Spleen (tissue), 11 donors: ENCODE measurements at regions not wholly inside any gene's neighbourhood (a gene's known extent, or its start where the extent isn't known, plus 50 kb on each side); places are given as distances from the start of the nearest gene placed in this dataset.

Source experiments
- DNase-seq: peaks from one replicate; pipeline ENCODE4 v3.0.0-alpha.2; 2020
- H3K27ac ChIP-seq, 8 donors: fragments of 200-600 bp; sonication (generic) in 7 of 8; 1 replicate in 4 of 8; 2 replicates in 4 of 8; pipeline versions ENCODE4 v1.5.0 to v1.8.0; 2016 to 2021; ENCODE audit warnings: inconsistent platforms in 4 of 8, mild to moderate bottlenecking in 4 of 8, moderate library complexity in 1 of 8
- H3K27me3 ChIP-seq, 7 donors: fragments of 200-600 bp; sonication (generic) in 6 of 7; replicated peaks in 1 of 7; 1 replicate in 4 of 7; 2 replicates in 3 of 7; pipeline versions ENCODE4 v1.5.0 to v1.8.0; 2016 to 2021; ENCODE audit warnings: inconsistent platforms in 3 of 7, mild to moderate bottlenecking in 1 of 7
- H3K36me3 ChIP-seq, 6 donors: fragments of 200-600 bp; sonication (generic) in 5 of 6; 1 replicate in 4 of 6; 2 replicates in 2 of 6; pipeline versions ENCODE4 v1.5.0 to v1.8.0; 2016 to 2021; ENCODE audit warnings: inconsistent platforms in 2 of 6
- H3K4me1 ChIP-seq, 6 donors: fragments of 200-600 bp; sonication (generic) in 5 of 6; 1 replicate in 3 of 6; 2 replicates in 3 of 6; pipeline versions ENCODE4 v1.5.0 to v1.8.0; 2016 to 2021; ENCODE audit warnings: inconsistent platforms in 3 of 6
- H3K4me3 ChIP-seq, 8 donors: fragments of 200-600 bp; sonication (generic) in 7 of 8; 1 replicate in 4 of 8; 2 replicates in 4 of 8; pipeline versions ENCODE4 v1.5.0 to v1.8.0; 2016 to 2021; ENCODE audit warnings: inconsistent platforms in 4 of 8, mild to moderate bottlenecking in 4 of 8, moderate library complexity in 2 of 8
- H3K9me3 ChIP-seq, 8 donors: fragments of 200-600 bp; sonication (generic) in 7 of 8; 1 replicate in 4 of 8; 2 replicates in 4 of 8; pipeline versions ENCODE4 v1.5.0 to v1.8.0; 2016 to 2021; ENCODE audit warnings: inconsistent platforms in 4 of 8
- CTCF ChIP-seq, 11 experiments: fragments of 200-600 bp in 7 of 11; fragments of 450-650 bp in 4 of 11; sonication (generic) in 4 of 11; IDR thresholded peaks in 8 of 11; conservative IDR thresholded peaks in 3 of 11; 1 replicate in 7 of 11; 2 replicates in 4 of 11; pipeline versions ENCODE4 v1.4.0 to v1.8.0; 2016 to 2021; ENCODE audit warnings: antibody characterized with exemption in 11 of 11, inconsistent platforms in 4 of 11, mild to moderate bottlenecking in 1 of 11
- POLR2A ChIP-seq, 3 donors: fragments of 450-650 bp; IDR thresholded peaks; one replicate each; pipeline ENCODE4 v1.5.1; 2017; ENCODE audit warnings: antibody characterized with exemption in 3 of 3, mild to moderate bottlenecking in 1 of 3
- POLR2AphosphoS5 ChIP-seq, 3 donors: sonication (generic); formaldehyde crosslinking; IDR thresholded peaks; one replicate each; pipeline ENCODE4 v1.5.1; 2017; ENCODE audit warnings: antibody characterized with exemption in 3 of 3
- WGBS, 5 donors: extraction: QIAGEN DNeasy Blood & Tissue Kit in 3 of 5; methylation state at CpG; one replicate each; pipeline versions ENCODE4 v1.1.5 to v1.1.7; 2013 to 2018; 5-methylcytosine and 5-hydroxymethylcytosine counted together
- intact Hi-C: fragments of 100-400 bp; cut with DNase I; formaldehyde crosslinking; loops from one replicate; pipeline ENCODE4 v1.15.0; 2023; ENCODE audit warnings: low total_unique reads
- donor health status: healthy with polysubstance abuse.
- donor health status: DM: no; HTN: no; CAD: no; lungs with moderate emphysema.
- donor health status: DM: no; HTN: no; CAD: no.
- donor health status: Bipolar disorder and iron deficiency.
- donor health status: healthy.
- donor health status: DM: no; HTN: no; CAD: no.
- donor health status: DM: yes; HTN: yes; CAD: no.

- TF ChIP-seq POLR2AphosphoS5 (IDR thresholded peaks at IDR 0.05) = no peak
- TF ChIP-seq CTCF (IDR thresholded peaks at IDR 0.05 in 8 of 11, conservative IDR thresholded peaks at IDR 0.05 in 3 of 11) = no peak
- TF ChIP-seq POLR2A (IDR thresholded peaks at IDR 0.05) = no peak
- Histone ChIP-seq H3K27me3 (peaks cover 0 to 4% (median 0%) of the 10 kb centered on the region in 7 donors), H3K4me1 (no peaks in the 10 kb centered on the region), H3K36me3 (no peaks in the 10 kb centered on the region), H3K9me3 (peaks cover 0 to 31% (median 18%) of the 10 kb centered on the region in 8 donors), H3K4me3 (no peak overlapping the region), H3K27ac (no peak overlapping the region)
- WGBS, 5 donors = 62 to 75% (median 67%) methylated on average over 3 of the region's 3 CpGs
- intact Hi-C loops = no loop called here
- DNase-seq = no peak
Observed at GRCh38 chr1:147463022-147463421, 78.3 kb upstream of the BCL9 start.

- no peak for DNase-seq
- Histone ChIP-seq H3K4me1 (no peaks in the 10 kb centered on the region), H3K27ac (no peak overlapping the region), H3K27me3 (peaks cover 0 to 28% (median 0%) of the 10 kb centered on the region in 7 donors), H3K36me3 (no peaks in the 10 kb centered on the region), H3K4me3 (no peak overlapping the region), H3K9me3 (peaks cover 0 to 33% (median 18%) of the 10 kb centered on the region in 8 donors)
- WGBS, 5 donors = 39 to 65% (median 47%) methylated on average over 3 of the region's 3 CpGs
- no peak for TF ChIP-seq POLR2A (IDR thresholded peaks at IDR 0.05)
- TF ChIP-seq CTCF (IDR thresholded peaks at IDR 0.05 in 8 of 11, conservative IDR thresholded peaks at IDR 0.05 in 3 of 11) = no peak
- TF ChIP-seq POLR2AphosphoS5 (IDR thresholded peaks at IDR 0.05) = no peak
- intact Hi-C loops = no loop called here
Observed at GRCh38 chr1:147466543-147466942, 74.8 kb upstream of the BCL9 start.

GRCh38 chr1:147470079-147470478, 71.2 kb upstream of the BCL9 start:
- intact Hi-C loops = no loop called here
- TF ChIP-seq POLR2A (IDR thresholded peaks at IDR 0.05) (no peak), CTCF (IDR thresholded peaks at IDR 0.05 in 8 of 11, conservative IDR thresholded peaks at IDR 0.05 in 3 of 11) (no peak), POLR2AphosphoS5 (IDR thresholded peaks at IDR 0.05) (no peak)
- Histone ChIP-seq H3K9me3 (peaks cover 0 to 27% (median 18%) of the 10 kb centered on the region in 8 donors), H3K27ac (no peak overlapping the region), H3K36me3 (no peaks in the 10 kb centered on the region), H3K4me3 (no peak overlapping the region), H3K4me1 (no peaks in the 10 kb centered on the region), H3K27me3 (peaks cover 0 to 35% (median 0%) of the 10 kb centered on the region in 7 donors)
- DNase-seq = no peak

GRCh38 chr1:147472489-147472888, 68.8 kb upstream of the BCL9 start:
- 70 to 82% (median 76%) methylated on average over 2 of the region's 2 CpGs for WGBS, 5 donors
- Histone ChIP-seq H3K4me1 (no peaks in the 10 kb centered on the region), H3K27me3 (peaks cover 0 to 35% (median 0%) of the 10 kb centered on the region in 7 donors), H3K9me3 (peaks cover 0 to 8% (median under 1%) of the 10 kb centered on the region in 8 donors), H3K4me3 (no peak overlapping the region), H3K36me3 (no peaks in the 10 kb centered on the region), H3K27ac (no peak overlapping the region)
- intact Hi-C loops = no loop called here
- DNase-seq = no peak
- TF ChIP-seq CTCF (IDR thresholded peaks at IDR 0.05 in 8 of 11, conservative IDR thresholded peaks at IDR 0.05 in 3 of 11) = no peak
- no peak for TF ChIP-seq POLR2A (IDR thresholded peaks at IDR 0.05)
- no peak for TF ChIP-seq POLR2AphosphoS5 (IDR thresholded peaks at IDR 0.05)
